ENCODE measurements at regions not wholly inside any gene's neighbourhood (a gene's known extent, or its start where the extent isn't known, plus 50 kb on each side); places are given as distances from the start of the nearest gene placed in this dataset.

GRCh38 chr12:11500188-11500860, 105.0 kb upstream of the PRB2 start:
- H3K4me3 Mint-ChIP-seq: no peak overlapping the region
- H3K36me3 Mint-ChIP-seq (ENCODE audit: low read depth): no peaks in the 10 kb centered on the region
- no peak overlapping the region for H3K27ac Mint-ChIP-seq
- peaks cover 15% of the 10 kb centered on the region for H3K27me3 Mint-ChIP-seq (ENCODE audit: insufficient read depth)
- H3K4me1 Mint-ChIP-seq (ENCODE audit: low read depth): no peaks in the 10 kb centered on the region
- peak; percentile 72 for DNase-seq (ENCODE audit: low spot score)
- intact Hi-C loops (cut with micrococcal nuclease): no loop called here
- no peaks in the 10 kb centered on the region for H3K9me3 Mint-ChIP-seq

- intact Hi-C loops (cut with micrococcal nuclease): no loop called here
- no peak overlapping the region for H3K27ac Mint-ChIP-seq
- no peaks in the 10 kb centered on the region for H3K36me3 Mint-ChIP-seq (ENCODE audit: low read depth)
- H3K27me3 Mint-ChIP-seq (ENCODE audit: insufficient read depth): peaks cover 15% of the 10 kb centered on the region
- H3K4me1 Mint-ChIP-seq (ENCODE audit: low read depth): no peaks in the 10 kb centered on the region
- no peak overlapping the region for H3K4me3 Mint-ChIP-seq
- H3K9me3 Mint-ChIP-seq: no peaks in the 10 kb centered on the region
- no peak for DNase-seq (ENCODE audit: low spot score)
These were observed 105.5 kb upstream of the PRB2 start for GRCh38 chr12:11500861-11501230.

GRCh38 chr12:11508699-11509098, 113.3 kb upstream of the PRB2 start:
- H3K27me3 Mint-ChIP-seq (ENCODE audit: insufficient read depth): peaks cover 8% of the 10 kb centered on the region
- intact Hi-C loops (cut with micrococcal nuclease): no loop called here
- no peaks in the 10 kb centered on the region for H3K36me3 Mint-ChIP-seq (ENCODE audit: low read depth)

GRCh38 chr12:11509326-11509725, 114.0 kb upstream of the PRB2 start:
- Mint-ChIP-seq H3K9me3 (no peaks in the 10 kb centered on the region), H3K27me3 (ENCODE audit: insufficient read depth) (peaks cover 8% of the 10 kb centered on the region), H3K27ac (no peak overlapping the region), H3K4me1 (ENCODE audit: low read depth) (no peaks in the 10 kb centered on the region), H3K4me3 (no peak overlapping the region), H3K36me3 (ENCODE audit: low read depth) (no peaks in the 10 kb centered on the region)
- intact Hi-C loops (cut with micrococcal nuclease): no loop called here
- DNase-seq (ENCODE audit: low spot score): no peak

More at GRCh38 chr12:11508699-11509098, 113.3 kb upstream of the PRB2 start:
- H3K4me3 Mint-ChIP-seq: no peak overlapping the region
- no peaks in the 10 kb centered on the region for H3K9me3 Mint-ChIP-seq
- H3K4me1 Mint-ChIP-seq (ENCODE audit: low read depth): no peaks in the 10 kb centered on the region
- DNase-seq (ENCODE audit: low spot score): no peak
- no peak overlapping the region for H3K27ac Mint-ChIP-seq

- Mint-ChIP-seq H3K4me1 (ENCODE audit: low read depth) (no peaks in the 10 kb centered on the region), H3K36me3 (ENCODE audit: low read depth) (no peaks in the 10 kb centered on the region), H3K27ac (no peak overlapping the region), H3K27me3 (ENCODE audit: insufficient read depth) (peaks cover 8% of the 10 kb centered on the region), H3K9me3 (no peaks in the 10 kb centered on the region), H3K4me3 (no peak overlapping the region)
- intact Hi-C loops (cut with micrococcal nuclease): no loop called here
- no peak for DNase-seq (ENCODE audit: low spot score)
These were observed 115.3 kb upstream of the PRB2 start for GRCh38 chr12:11510671-11511070.

- H3K27me3 Mint-ChIP-seq (ENCODE audit: insufficient read depth): peaks cover 8% of the 10 kb centered on the region
- no peaks in the 10 kb centered on the region for H3K36me3 Mint-ChIP-seq (ENCODE audit: low read depth)
- H3K9me3 Mint-ChIP-seq: no peaks in the 10 kb centered on the region
- H3K4me3 Mint-ChIP-seq: no peak overlapping the region
- no peaks in the 10 kb centered on the region for H3K4me1 Mint-ChIP-seq (ENCODE audit: low read depth)
- no peak overlapping the region for H3K27ac Mint-ChIP-seq
- intact Hi-C loops (cut with micrococcal nuclease): no loop called here
- DNase-seq (ENCODE audit: low spot score): no peak
These were observed 117.9 kb upstream of the PRB2 start for GRCh38 chr12:11513288-11513687.

GRCh38 chr12:11517080-11517479, 121.7 kb upstream of the PRB2 start:
- intact Hi-C loops (cut with micrococcal nuclease): no loop called here
- no peaks in the 10 kb centered on the region for H3K9me3 Mint-ChIP-seq
- H3K27ac Mint-ChIP-seq: no peak overlapping the region

GRCh38 chr12:11524446-11524845, 125.0 kb upstream of the ETV6 start:
- H3K4me3 Mint-ChIP-seq: no peak overlapping the region
- no peaks in the 10 kb centered on the region for H3K4me1 Mint-ChIP-seq (ENCODE audit: low read depth)
- H3K27me3 Mint-ChIP-seq (ENCODE audit: insufficient read depth): peaks cover 16% of the 10 kb centered on the region
- no peaks in the 10 kb centered on the region for H3K36me3 Mint-ChIP-seq (ENCODE audit: low read depth)
- no peaks in the 10 kb centered on the region for H3K9me3 Mint-ChIP-seq
- intact Hi-C loops (cut with micrococcal nuclease): no loop called here
- no peak overlapping the region for H3K27ac Mint-ChIP-seq
- DNase-seq (ENCODE audit: low spot score): no peak

More at GRCh38 chr12:11517080-11517479, 121.7 kb upstream of the PRB2 start:
- no peak for DNase-seq (ENCODE audit: low spot score)
- Mint-ChIP-seq H3K4me3 (no peak overlapping the region), H3K36me3 (ENCODE audit: low read depth) (no peaks in the 10 kb centered on the region), H3K4me1 (ENCODE audit: low read depth) (no peaks in the 10 kb centered on the region), H3K27me3 (ENCODE audit: insufficient read depth) (peaks cover 6% of the 10 kb centered on the region)

- Mint-ChIP-seq H3K27ac (no peak overlapping the region), H3K27me3 (ENCODE audit: insufficient read depth) (peaks cover 17% of the 10 kb centered on the region), H3K4me1 (ENCODE audit: low read depth) (no peaks in the 10 kb centered on the region), H3K36me3 (ENCODE audit: low read depth) (no peaks in the 10 kb centered on the region), H3K4me3 (no peak overlapping the region), H3K9me3 (peaks cover 1% of the 10 kb centered on the region)
- no peak for DNase-seq (ENCODE audit: low spot score)
- intact Hi-C loops (cut with micrococcal nuclease): no loop called here
These were observed 115.4 kb upstream of the ETV6 start for GRCh38 chr12:11534064-11534463.

- DNase-seq (ENCODE audit: low spot score): no peak
- no peak overlapping the region for H3K4me3 Mint-ChIP-seq
- peaks cover 15% of the 10 kb centered on the region for H3K27me3 Mint-ChIP-seq (ENCODE audit: insufficient read depth)
- H3K27ac Mint-ChIP-seq: no peak overlapping the region
- H3K9me3 Mint-ChIP-seq: peaks cover 4% of the 10 kb centered on the region
- H3K4me1 Mint-ChIP-seq (ENCODE audit: low read depth): no peaks in the 10 kb centered on the region
- no peaks in the 10 kb centered on the region for H3K36me3 Mint-ChIP-seq (ENCODE audit: low read depth)
- intact Hi-C loops (cut with micrococcal nuclease): no loop called here
These were observed 114.3 kb upstream of the ETV6 start for GRCh38 chr12:11535127-11535526.

- H3K36me3 Mint-ChIP-seq (ENCODE audit: low read depth): no peaks in the 10 kb centered on the region
- H3K4me1 Mint-ChIP-seq (ENCODE audit: low read depth): peaks cover 12% of the 10 kb centered on the region
- intact Hi-C loops (cut with micrococcal nuclease): no loop called here
- peaks cover 4% of the 10 kb centered on the region for H3K9me3 Mint-ChIP-seq
- no peak overlapping the region for H3K4me3 Mint-ChIP-seq
- no peak overlapping the region for H3K27ac Mint-ChIP-seq
- H3K27me3 Mint-ChIP-seq (ENCODE audit: insufficient read depth): peaks cover 1% of the 10 kb centered on the region
- no peak for DNase-seq (ENCODE audit: low spot score)
These were observed 110.3 kb upstream of the ETV6 start for GRCh38 chr12:11539156-11539555.

- Mint-ChIP-seq H3K4me3 (no peak overlapping the region), H3K27ac (no peak overlapping the region), H3K27me3 (ENCODE audit: insufficient read depth) (no peaks in the 10 kb centered on the region), H3K36me3 (ENCODE audit: low read depth) (peaks cover 2% of the 10 kb centered on the region), H3K4me1 (ENCODE audit: low read depth) (peaks cover 21% of the 10 kb centered on the region), H3K9me3 (peaks cover 4% of the 10 kb centered on the region)
- intact Hi-C loops (cut with micrococcal nuclease): no loop called here
- DNase-seq (ENCODE audit: low spot score): no peak
These were observed 109.3 kb upstream of the ETV6 start for GRCh38 chr12:11540156-11540555.

GRCh38 chr12:11540615-11541310, 108.7 kb upstream of the ETV6 start:
- H3K9me3 Mint-ChIP-seq: peaks cover 4% of the 10 kb centered on the region
- intact Hi-C loops (cut with micrococcal nuclease): no loop called here
- no peak for DNase-seq (ENCODE audit: low spot score)
- H3K27ac Mint-ChIP-seq: no peak overlapping the region
- peaks cover 4% of the 10 kb centered on the region for H3K36me3 Mint-ChIP-seq (ENCODE audit: low read depth)
- peaks cover 27% of the 10 kb centered on the region for H3K4me1 Mint-ChIP-seq (ENCODE audit: low read depth)
- no peak overlapping the region for H3K4me3 Mint-ChIP-seq
- no peaks in the 10 kb centered on the region for H3K27me3 Mint-ChIP-seq (ENCODE audit: insufficient read depth)

Data from activated T-helper 1 cell treated with anti-CD3 and anti-CD28 coated beads, Interleukin-12 subunit alpha, Interleukin-12 subunit beta, Interleukin-2, Interleukin-4 antibody, amounts not matched to agents 30 ng/mL and 10 ng/mL and 1 ng/mL, durations not matched to agents 14 hours and 24 hours and 36 hours (primary cell).